CD4-positive, alpha-beta T cell treated with Interleukin-6 at 100 ng/mL for 8 hours (primary cell): ENCODE measurements at regions not wholly inside any gene's neighbourhood (a gene's known extent, or its start where the extent isn't known, plus 50 kb on each side); places are given as distances from the start of the nearest gene placed in this dataset.
"Not testable (repeated sequence)": the region's sequence is repeated elsewhere in the genome, so short reads cannot be mapped to it uniquely, and the experiment has no call there.

Experiments
- DNase-seq: peaks from one replicate; pipeline ENCODE4 v3.0.0-alpha.2; 2020; ENCODE audit warnings: mixed read lengths, low spot score

- no peak for DNase-seq
These were observed 247.1 kb downstream of the SLCO4C1 start for GRCh38 chr5:102048940-102049339.

DNA sequence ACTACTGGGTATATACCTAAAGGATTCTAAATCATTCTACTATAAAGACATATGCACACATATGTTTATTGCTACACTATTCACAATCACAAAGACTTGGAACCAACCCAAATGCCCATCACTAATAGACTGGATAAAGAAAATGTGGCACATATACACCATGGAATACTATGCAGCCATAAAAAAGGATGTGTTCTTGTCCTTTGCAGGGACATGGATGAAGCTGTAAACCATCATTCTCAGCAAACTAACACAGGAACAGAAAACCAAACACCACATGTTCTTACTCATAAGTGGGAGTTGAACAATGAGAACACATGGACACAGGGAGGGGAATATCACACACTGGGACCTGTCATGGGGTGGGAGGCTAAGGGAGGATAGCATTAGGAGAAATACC, 249.0 kb downstream of the SLCO4C1 start:
- DNase-seq = not testable (repeated sequence)

DNA sequence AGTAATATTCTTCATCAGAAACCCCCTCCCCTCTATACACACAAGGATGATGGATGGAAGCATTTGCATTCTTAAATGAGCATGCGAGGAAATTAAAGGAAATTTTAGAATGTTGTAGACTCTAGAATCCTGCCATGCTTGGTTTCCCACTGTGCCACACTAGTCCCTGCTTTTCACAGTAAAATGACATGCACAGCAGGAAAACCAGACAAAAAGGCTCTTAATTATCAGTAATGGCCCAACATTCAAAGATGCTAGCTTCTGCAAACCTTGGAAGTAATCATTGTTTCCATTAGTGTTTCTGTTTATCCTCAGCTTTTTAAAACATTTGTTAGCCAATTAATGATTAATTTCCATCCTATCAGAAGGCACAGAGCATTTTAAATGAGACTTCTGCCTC, 255.8 kb downstream of the SLCO4C1 start:
- DNase-seq = no peak

- no peak for DNase-seq
These were observed 259.2 kb downstream of the SLCO4C1 start for GRCh38 chr5:102036927-102037326.

DNA sequence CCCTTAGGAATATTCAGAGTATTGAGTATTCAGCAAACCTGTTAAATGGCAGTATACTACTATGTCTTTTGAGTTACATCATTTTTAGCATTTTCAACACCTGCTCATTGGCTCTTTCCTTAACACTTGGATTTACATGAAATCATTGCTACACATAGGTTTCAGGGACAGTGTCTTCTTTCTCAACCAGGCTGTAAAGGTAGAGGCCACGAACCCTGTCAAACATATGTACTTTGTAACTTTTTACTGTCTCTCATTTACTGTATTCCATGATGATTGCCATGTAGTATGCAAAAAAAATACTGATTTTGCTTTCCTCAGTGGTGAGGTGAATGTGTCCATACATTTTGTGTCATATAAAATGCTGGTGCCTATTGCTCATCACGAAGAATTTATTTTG, 264.4 kb downstream of the SLCO4C1 start:
- no peak for DNase-seq

GRCh38 chr5:102018690-102019089, 277.4 kb downstream of the SLCO4C1 start:
- no peak for DNase-seq

DNA sequence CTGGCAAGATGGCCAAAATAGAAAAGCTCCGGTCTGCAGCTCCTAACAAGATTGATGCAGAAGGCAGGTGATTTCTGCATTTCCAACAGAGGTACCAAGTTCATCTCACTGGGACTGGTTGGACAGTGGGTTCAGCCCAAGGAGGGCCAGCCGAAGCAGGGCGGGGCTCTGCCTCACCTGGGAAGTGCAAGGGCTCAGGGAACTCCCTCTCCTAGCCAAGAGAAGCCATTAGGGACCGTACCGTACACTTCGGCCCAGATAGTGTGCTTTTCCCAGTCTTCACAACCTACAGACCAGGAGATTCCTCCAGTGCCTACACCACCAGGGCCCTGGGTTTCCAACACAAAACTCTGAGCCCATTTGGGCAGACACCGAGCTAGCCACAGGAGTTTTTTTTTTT, 277.8 kb downstream of the SLCO4C1 start:
- no peak for DNase-seq

DNA sequence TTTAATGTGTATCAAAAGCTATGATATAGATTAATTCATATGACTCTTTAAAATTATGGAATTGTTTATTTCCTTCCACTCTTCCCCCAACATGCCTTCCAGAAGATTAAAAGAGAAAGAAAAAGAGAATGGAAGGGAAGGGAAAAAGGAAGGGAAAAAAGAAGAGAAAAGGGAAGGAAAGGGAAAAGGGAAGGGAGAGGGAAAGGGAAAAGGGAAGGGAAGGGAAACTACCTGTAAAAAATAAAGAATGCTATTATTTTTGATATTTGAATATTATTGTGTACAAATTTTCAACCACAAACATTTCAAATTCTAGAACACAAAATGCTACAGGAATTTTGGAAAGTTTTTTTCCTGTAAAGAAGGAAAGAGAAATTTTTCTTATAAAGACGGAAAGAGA, 281.7 kb downstream of the SLCO4C1 start:
- DNase-seq = no peak

DNA sequence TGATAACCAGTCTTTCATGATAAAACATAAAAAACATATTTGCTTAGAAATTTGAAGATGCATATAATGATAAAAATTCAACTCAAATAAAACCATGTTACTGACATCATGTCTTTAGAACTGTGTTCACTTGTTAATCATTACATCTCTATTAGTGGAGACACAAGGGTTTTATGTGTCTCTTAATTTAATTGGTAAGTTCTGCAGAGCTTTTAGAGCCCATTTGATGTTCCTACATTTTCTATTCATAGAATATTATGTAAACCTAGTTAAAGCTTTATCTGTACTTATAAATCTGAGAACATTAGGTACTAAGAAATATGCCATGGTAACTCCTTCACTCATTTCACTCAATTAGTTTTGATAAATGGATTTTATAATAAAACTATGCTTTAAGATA, 285.4 kb downstream of the SLCO4C1 start:
- no peak for DNase-seq

GRCh38 chr5:101997235-101997634, 298.8 kb downstream of the SLCO4C1 start:
- DNase-seq = no peak

DNA sequence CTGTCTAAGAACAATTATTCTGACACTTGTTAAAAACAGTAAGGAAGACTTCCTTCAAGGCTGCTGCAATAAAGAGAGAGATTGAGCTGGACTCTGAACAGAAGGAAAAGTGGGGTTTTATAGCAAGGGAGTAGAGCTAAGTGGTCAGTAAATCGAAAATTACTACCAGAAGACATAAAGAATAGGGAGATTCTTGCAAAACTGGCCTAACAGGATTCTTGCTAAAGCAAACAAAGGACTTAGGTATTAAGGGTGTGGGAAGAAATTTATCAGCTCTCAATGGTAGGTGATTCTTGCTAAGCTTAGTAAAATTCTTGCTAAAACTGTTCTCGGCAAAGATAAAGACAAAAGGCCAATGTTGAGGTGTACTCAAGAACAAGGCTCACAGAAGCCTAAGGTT, 300.5 kb downstream of the SLCO4C1 start:
- DNase-seq = no peak

GRCh38 chr5:101991486-101991885, 304.6 kb downstream of the SLCO4C1 start:
- DNase-seq = no peak

- DNase-seq = no peak
These were observed 306.4 kb downstream of the SLCO4C1 start for GRCh38 chr5:101989659-101990058.

GRCh38 chr5:101977729-101978345, 318.2 kb downstream of the SLCO4C1 start:
- DNase-seq = no peak

GRCh38 chr5:101976933-101977332, 319.2 kb downstream of the SLCO4C1 start:
- no peak for DNase-seq

DNA sequence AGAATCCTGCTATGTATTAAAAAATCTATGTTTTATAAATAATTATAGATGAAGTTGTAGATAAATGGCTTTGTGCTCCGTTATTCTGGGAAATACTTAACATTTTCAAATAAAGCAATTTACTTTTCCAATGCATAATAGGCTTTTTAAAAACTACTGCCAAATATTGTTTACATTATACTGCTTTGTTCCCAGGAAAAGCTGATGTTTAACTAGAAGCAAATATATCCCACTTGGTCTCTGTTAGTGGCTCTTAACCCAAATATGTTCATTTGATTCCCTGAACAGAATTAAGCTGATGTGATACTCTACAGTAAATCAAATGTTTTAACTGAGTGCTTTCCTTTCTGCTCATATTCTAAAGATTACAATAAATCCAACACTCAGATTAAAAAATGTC, 326.3 kb downstream of the SLCO4C1 start:
- no peak for DNase-seq

GRCh38 chr5:101966476-101966875, 329.6 kb downstream of the SLCO4C1 start:
- DNase-seq = no peak

DNA sequence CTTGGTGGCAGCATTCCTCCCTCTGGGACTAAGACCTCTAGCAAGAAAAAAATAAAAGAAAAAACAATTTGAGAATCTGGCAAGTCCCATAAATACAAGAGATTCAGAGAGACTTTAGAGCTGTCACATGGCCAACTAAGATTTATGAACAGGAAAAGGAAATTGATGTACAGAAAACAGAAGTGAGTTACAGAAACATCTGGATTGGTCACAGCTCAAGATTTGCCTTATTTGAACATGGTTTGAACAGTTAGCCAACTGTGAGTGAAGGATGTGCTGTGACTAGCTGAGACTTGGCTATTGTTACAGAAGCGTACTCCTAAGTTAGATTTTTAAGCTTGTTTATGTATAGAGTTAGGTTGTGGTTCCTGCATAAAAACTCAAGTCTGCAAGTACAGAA, 340.2 kb downstream of the SLCO4C1 start:
- no peak for DNase-seq

DNA sequence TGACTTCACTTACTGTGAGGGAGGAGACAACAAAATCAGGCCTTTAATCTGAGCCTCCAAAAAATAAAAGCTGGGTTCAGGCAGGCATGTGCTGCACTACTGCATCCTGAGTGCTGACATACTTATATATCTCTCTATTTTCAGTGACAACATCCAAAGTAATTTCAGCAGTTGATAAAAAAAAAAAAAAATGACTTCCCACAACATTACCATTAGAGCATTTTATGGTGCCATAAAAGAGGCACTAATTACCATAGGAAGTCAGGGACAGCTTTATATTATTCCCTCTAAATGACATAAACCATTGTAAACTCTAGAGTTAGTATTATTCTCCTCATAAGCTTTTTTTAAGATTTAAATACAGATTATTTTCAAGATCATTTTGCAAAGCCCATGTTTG, 346.1 kb downstream of the SLCO4C1 start:
- no peak for DNase-seq

DNA sequence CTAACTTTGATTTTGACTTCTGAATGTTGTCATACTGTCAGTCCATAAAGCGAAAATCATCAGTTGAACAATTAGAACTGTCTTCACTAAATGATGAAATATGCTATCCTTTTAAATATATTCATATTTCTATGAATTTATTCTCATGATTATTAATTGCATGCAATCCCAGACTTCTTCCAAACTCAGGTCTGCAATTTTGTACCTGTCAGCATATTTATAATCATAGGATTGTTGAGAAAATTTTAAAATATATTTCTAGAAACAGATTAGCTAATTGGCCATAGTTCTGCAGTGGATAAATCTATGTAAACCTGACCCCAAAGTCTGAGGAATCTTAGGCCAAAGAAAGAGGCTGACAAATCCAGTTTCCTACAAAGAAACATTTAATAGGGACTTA, 347.5 kb downstream of the SLCO4C1 start:
- no peak for DNase-seq

GRCh38 chr5:101943784-101944183, 352.3 kb downstream of the SLCO4C1 start:
- DNase-seq = no peak

- DNase-seq = no peak
These were observed 353.7 kb downstream of the SLCO4C1 start for GRCh38 chr5:101942321-101942882.

DNA sequence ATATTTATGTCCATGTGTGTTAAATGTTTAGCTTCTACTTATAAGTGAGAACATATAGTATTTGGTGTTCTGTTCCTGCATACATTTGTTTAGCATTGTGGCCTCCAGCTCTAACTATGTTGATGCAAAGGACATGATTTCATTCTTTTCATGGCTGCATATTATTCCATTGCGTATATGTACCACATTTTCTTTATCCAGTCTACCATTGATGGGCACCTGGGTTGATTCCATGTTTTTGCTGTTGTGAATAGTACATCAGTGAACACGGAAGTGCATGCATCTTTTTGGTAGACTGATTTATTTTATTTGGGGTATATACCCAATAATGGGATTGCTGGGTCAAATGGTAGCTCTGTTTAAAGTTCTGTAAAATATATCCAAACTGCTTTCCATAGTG, 359.0 kb downstream of the SLCO4C1 start:
- DNase-seq = no peak

DNA sequence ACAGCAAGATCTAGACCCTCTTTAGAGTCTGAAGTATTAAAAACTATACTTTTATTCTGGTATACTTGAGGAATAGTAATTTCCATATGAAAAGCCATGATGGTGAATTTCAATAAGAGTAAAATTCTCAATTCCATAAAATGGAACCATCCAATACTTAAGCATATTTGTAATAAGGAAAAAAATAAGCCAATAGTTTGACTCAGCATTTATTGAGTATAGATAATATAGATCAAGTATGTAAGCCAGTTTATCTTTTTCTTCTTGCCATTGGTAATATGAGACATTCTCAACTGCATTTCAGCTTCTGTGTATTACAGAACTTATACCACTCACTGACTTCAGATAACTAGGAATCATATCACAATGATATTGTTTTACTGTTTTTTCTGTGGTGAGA, 361.0 kb downstream of the SLCO4C1 start:
- no peak for DNase-seq
